ENCODE measurements at regions not wholly inside any gene's neighbourhood (a gene's known extent, or its start where the extent isn't known, plus 50 kb on each side); places are given as distances from the start of the nearest gene placed in this dataset.

DNA sequence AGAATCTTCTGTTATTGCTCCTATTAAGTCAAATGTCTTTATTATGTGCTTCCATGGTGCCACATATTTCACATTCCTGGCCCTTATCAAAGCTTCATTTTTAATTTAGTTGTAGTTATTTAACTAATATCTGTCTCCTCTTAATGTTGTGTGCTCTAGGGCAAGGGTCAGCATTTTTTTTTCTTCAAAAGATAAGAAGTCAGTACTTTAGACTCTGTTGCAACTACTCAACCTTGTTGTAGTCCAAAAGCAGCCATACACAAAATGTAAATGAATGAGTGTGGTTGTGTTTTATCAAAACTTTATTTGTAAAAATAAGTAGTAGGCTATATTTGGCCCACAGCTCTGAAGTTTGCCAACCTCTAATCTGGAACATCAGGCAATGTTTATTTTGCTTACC is 394.7 kb upstream of the CBLB start:
- no peak for TF ChIP-seq POLR2A (IDR thresholded peaks at IDR 0.05)
- TF ChIP-seq, protein P1, sequence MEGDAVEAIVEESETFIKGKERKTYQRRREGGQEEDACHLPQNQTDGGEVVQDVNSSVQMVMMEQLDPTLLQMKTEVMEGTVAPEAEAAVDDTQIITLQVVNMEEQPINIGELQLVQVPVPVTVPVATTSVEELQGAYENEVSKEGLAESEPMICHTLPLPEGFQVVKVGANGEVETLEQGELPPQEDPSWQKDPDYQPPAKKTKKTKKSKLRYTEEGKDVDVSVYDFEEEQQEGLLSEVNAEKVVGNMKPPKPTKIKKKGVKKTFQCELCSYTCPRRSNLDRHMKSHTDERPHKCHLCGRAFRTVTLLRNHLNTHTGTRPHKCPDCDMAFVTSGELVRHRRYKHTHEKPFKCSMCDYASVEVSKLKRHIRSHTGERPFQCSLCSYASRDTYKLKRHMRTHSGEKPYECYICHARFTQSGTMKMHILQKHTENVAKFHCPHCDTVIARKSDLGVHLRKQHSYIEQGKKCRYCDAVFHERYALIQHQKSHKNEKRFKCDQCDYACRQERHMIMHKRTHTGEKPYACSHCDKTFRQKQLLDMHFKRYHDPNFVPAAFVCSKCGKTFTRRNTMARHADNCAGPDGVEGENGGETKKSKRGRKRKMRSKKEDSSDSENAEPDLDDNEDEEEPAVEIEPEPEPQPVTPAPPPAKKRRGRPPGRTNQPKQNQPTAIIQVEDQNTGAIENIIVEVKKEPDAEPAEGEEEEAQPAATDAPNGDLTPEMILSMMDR (IDR thresholded peaks at IDR 0.05): no peak
